HL-60 (cell line): ENCODE measurements at regions not wholly inside any gene's neighbourhood (a gene's known extent, or its start where the extent isn't known, plus 50 kb on each side); places are given as distances from the start of the nearest gene placed in this dataset.

Source experiments
- CTCF ChIP-seq: IDR thresholded peaks from one replicate; pipeline ENCODE4 v1.5.1; 2011; ENCODE audit warnings: low read length, control low read depth, inconsistent platforms; ENCODE audit not compliant: insufficient read depth
- POLR2AphosphoS5 ChIP-seq: IDR thresholded peaks from 2 replicates; pipeline ENCODE4 v1.6.1; 2012; ENCODE audit warnings: low read depth

DNA sequence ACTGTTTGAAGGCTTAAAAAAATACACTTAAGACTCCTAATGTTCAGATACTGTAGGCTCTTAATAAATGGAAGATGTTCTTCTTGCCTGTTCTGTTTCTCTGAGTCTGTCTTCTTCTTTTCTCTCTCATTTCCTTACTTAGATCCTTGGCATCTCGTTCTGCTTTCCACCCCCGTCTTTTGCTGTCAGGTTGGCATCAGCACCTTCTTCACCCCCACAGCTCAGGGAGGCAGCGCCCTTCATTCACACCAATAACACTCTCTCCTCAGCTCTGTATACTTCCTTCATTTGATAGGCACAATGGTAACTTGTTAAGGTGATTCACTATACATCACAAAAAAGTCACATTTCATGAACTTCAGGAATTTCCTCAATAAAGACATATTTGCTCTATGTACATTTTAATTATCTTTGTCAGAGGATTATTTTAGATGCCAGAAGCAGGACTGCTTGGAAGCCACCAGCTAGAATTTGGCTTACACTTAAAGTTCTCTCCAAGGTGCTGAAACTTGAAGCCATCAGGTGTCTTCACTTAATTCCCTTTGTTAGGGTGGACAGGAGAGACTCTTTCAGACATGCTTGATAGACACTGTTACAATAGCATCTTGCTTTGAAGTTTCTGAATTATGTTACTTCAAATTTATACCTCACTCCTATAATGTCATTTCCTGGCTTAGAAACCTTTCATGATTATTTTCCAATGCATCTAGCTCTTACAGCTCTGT is 670.1 kb upstream of the C16orf82 start:
- no peak for TF ChIP-seq CTCF
- no peak for TF ChIP-seq POLR2AphosphoS5
